HG03378 (cell line): ENCODE measurements at regions not wholly inside any gene's neighbourhood (a gene's known extent, or its start where the extent isn't known, plus 50 kb on each side); places are given as distances from the start of the nearest gene placed in this dataset.
"Not testable (repeated sequence)": the region's sequence is repeated elsewhere in the genome, so short reads cannot be mapped to it uniquely, and the experiment has no call there.

ENCODE experiments used
- ATAC-seq: cut with Tn5 transposase; IDR thresholded peaks from one replicate; pipeline ENCODE4 v1.9.1; 2021; ENCODE audit warnings: mild to moderate bottlenecking, moderate library complexity; ENCODE audit not compliant: unreplicated experiment

DNA sequence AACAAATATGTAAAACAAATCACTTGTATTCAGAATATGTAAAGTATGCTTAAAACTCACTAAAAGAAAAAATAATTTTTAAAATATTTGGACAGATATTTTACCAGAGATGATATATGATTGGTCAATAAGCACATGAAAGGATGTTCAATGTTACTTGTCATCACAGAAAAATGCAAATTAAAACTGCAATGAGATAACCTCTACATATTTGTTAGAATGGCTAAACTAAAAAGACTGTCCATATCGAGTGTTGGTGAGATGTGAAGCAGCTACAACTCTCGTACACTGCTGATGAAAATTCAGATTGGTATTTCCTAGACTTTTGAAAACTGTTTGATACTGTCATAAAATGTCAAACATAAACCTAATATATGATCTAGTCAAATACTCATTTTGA, 685.1 kb downstream of the DTWD2 start:
- no peak for ATAC-seq

DNA sequence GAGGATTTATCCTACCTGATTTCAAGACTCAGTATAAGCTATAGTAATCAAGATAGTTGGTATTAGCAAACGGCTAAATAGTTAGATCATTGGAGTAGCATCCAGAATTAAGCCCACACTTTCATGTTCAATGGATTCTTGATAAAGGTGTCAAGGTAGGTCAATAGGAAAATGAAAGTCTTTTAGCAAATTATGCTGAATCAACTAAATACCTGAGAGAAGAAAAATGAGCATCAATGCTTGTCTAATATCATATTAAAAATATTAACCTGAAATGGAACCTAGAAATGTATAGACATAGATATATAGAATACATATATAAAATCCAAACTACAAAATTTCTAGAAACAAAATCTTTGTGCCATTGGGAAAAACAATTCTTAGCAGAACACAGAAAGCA, 685.6 kb downstream of the DTWD2 start:
- no peak for ATAC-seq

DNA sequence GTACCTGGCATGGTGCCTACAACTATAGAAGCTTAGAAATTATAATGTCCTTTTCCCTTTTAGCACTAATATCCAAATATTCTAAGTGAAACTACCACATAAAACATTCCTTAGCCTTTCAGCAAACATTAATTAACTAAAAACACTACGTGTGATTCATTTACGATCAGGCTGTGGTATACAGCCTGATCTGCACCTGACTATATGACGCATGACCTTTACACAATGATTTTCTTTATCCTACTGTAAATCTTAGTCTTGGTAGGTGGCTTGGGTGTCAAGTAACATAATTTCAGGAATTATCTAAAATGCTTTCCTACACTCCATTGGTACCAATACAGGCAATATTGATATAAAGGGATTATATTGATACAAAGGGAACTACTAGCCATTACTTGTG, 686.7 kb downstream of the DTWD2 start:
- ATAC-seq, result no peak

DNA sequence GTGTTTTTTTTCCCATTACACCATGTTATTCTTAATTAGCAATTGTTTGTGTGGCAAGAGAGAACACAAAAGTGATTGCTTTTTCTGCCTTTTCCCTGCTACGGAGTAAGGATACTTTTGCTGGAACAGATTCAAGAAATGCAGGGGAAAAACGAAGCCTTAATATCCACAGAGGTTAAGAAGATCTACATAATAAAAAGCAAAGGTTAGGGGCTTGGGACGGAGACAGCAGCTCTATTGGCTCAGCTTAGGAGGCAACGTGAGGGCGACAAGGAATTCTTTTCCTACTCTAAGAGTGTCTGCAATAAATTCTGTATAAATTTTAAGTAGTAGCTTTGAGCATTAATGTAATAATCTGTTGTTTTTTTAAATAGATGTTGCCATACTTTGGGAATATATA, 693.3 kb downstream of the DTWD2 start:
- no peak for ATAC-seq

DNA sequence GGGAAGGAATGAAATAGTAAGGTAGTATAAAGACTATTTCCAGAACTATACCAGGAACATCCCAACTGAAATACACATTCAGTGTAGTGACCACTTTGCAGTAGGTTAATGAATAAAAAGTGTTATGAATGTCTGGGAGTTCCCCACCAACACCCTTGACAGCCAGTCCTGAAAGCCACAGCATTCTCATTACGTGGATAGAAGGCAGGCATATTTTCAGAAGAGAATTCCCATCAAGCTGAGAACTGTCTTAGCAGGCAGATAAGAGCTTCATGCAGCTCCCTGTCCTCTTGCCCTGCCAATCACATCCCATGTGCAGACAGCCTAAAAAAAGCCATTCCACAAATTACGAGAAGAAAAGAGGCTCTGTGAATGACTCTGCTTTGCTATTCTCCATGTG, 695.0 kb downstream of the DTWD2 start:
- ATAC-seq, result peak; percentile 55

DNA sequence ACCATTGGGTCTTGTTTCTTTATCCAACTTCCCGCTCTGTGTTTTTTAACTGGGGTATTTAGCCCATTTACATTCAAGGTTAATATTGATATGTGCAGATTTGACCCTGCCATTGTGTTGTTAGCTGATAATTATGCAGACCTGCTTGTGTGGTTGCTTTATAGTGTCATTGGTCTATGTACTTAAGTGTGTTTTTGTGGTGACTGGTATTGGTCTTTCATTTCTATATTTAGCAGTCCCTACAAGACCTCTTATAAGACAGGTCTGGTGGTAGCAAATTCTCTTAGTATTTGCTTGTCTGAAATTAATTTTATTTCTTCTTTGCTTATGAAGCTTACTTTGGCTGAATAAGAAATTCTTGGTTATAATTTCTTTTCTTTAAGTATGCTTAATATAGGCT, 698.1 kb downstream of the DTWD2 start:
- ATAC-seq, result no peak

DNA sequence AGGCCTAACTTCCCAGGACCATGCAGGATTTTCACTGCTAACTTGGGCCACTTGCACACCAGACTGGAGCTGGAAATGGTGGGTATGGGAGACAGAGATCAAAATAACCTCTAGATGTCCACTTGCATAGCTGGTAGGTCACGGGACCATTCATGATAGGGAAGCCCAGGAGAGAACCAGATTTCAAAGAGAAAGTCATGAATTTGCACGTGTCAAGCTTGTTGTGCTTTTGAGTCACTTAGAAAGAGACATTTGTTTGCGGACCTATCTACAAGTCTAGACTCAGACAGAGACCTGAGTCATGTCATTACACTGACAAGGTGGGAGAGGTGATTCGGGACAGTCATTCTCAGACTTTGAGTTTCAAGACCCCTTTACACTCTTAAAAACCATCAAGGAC, 704.1 kb downstream of the DTWD2 start:
- ATAC-seq, result not testable (repeated sequence)

DNA sequence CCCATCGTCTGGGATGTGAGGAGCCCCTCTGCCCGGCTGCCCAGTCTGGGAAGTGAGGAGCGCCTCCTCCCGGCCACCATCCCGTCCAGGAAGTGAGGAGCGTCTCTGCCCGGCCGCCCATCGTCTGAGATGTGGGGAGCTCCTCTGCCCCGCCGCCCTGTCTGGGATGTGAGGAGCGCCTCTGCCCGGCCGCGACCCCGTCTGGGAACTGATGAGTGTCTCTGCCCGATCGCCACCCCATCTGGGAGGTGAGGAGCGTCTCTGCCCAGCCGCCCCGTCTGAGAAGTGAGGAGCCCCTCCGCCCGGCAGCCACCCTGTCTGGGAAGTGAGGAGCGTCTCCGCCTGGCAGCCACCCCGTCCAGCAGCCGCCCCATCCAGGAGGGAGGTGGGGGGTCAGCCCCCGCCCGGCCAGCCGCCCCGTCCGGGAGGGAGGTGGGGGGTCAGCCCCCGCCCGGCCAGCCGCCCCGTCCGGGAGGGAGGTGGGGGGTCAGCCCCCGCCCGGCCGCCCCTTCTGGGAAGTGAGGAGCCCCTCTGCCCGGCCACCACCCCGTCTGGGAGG, 705.8 kb downstream of the DTWD2 start:
- not testable (repeated sequence) for ATAC-seq

DNA sequence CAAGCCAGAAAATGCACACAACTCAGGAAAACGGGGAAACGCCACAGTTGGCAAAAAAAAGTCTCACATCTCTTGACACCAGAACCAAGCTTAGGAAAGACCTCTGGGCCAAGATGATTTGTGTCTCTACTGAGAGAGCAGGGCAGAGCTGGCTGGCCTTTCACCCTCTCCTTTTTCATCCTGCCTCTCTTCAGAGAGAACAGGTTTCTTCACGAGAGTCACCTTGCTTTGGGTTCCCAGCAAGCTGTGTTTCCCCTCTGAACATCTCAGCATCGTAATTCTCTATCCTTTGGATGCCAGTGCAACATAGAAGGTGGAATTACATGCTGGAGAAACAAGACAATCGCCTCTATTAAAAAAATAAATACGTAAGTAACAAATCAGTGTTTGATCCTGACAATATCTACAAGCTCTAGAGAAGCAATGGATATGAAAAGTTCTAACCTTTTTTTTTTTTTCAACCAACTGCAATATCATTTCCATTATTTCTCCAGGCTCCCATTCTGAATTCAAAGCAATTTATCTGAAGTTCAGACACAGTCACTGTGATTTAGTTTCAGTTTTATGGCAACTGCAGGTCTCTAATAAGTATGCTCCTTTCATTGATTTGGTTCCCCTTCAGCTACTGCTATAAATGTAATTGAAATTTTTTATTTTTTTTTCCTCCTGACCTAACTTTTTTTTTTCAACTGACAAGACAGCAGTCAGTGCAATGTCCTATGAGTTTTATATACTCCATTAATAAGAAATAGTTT, 708.6 kb downstream of the DTWD2 start:
- ATAC-seq, result no peak

DNA sequence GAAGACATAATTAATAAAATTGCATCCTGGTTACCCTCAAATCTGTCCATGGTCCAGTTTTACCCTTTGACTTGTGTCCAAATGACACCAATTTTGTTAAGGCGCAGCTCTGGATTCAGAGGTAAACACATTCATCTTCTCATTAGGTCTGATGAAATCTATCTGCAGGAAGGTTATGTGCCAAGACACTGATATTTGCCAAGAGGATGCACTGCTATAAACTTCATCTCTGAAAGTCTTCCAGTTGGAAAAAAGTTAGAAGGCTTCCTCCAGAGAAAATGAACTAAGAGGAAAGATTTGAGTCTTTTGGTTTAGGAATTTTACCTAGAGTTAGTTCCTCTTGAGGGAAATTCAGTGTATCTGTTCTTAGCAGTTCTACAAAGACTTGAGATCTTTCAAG, 717.8 kb downstream of the DTWD2 start:
- ATAC-seq, result no peak

DNA sequence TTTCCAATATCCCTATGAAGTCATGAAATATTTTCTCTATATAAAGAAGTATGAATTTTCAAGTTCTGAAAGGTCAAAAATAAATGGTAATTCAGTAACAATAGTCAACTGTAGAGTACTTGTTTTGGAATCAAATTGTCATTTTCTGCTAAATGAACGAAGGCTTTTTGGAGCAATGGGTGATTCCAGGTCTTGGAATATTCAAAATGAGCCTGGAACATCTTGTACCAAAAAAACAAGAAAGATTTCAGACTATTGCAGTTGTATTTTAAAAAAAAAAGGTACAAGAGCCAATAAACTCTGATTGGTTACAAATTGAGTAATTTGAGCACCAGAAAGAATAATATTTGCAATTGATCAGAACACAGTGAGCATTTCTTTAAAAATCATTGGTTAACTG, 730.1 kb downstream of the DTWD2 start:
- no peak for ATAC-seq

DNA sequence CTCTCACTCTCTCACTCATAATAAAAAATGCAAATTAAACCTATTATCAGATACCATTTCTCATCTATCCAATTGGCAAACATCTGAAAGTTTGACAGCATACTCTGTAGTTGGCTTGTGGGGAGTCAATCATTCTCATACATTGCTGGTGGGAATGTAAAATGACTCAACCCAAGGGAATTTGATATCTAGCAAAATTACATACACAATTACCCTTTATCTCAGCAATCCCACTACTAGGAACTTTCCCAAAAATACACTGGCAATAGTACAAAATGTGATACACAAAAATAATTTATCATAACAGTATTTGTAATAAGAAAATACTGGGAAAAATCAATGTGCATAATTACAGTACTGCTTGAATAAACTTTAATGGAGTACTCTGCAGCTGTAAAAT, 731.3 kb downstream of the DTWD2 start:
- no peak for ATAC-seq

DNA sequence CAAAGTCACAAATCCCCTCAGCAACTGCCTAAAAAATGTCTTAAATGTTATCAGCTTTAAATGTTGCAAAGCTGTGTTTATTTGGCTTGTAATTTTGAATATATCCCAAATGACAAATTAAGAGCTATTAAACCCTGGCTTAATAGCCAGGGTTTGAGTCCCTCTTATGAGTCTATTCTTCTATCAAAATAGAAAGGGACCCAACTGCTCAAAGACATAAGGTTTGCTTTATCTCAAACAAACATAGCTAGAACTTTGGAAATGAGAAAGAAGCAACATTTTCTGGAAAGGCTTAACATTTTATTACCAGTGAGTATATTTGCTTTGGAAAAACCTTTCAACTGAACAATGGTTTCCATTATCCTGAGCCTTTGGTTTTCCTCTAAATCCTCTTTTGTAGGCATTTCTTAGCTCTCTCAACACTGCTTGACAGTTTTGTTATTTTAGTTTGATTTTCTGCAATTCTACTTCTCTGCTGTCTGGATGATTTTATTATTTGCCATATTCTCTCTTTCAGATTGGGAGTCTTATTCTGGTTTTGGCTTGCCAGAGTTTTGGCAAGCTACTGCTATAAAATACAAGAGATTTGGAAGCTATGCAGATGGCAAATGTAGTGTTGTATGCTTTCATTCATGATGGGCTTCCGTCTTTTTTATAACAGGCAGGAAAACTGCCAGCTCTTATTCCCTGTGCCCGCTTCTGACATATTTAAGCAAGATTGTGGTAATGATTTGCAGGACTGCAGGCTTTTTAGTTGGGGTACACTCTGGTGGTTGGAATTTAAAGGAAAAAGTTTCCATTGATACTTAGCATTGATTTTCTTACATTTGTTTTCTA, 734.9 kb downstream of the DTWD2 start:
- ATAC-seq, result no peak

DNA sequence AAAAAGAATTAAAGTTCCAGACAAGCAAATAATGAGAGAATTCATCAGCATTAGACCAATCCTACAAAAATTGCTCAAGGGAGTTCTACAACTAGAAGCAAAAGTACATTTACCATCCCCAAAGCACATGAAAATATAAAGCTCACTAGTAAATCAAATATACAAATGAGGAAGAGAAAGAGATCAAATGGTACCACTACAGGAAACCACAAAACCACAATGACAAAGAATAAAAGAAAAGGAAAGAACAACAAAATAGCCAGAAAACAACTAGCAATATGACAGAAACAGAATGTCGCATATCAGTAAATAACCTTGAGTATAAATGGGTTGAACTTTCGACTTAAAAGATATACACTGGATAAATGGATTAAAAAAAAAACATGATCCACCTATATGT, 739.0 kb downstream of the DTWD2 start:
- peak; percentile 97 for ATAC-seq

DNA sequence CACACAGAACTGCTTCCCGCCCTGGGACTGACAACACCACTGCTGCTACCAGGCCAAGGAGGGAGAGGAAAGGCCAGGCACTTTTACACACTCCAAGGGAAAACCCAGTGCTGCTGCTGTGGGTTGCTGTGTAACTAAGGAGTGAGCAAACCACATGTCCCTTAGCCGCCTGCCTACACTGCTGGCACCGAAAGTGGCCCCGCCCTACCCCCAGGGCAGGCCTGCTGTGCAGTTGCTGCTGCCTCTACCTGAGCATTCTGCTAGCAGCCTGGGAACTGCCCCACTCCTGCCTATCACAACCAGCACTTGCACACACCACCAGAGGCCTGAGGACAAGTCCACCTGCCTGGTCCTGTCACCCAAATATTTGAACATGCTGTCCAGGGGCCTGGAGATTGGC, 740.9 kb downstream of the DTWD2 start:
- ATAC-seq, result no peak

DNA sequence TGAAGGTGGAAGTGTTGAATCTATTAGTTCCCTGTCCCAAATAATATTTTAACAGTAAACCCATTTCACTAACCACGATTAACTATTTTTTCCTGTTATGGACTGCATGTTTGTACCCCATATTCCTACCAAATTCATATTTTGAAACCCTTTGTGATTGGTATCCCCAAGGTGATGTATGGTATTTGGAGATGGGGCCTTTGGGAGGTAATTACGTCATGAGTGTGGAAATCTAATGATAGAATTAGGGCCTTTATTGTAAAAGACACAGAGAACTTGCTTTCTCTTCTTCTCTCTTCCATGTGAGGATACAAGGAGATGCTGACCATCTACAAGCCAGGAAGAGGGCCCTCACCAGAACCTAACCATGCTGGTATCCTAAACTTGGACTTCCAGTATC, 744.7 kb downstream of the DTWD2 start:
- no peak for ATAC-seq

DNA sequence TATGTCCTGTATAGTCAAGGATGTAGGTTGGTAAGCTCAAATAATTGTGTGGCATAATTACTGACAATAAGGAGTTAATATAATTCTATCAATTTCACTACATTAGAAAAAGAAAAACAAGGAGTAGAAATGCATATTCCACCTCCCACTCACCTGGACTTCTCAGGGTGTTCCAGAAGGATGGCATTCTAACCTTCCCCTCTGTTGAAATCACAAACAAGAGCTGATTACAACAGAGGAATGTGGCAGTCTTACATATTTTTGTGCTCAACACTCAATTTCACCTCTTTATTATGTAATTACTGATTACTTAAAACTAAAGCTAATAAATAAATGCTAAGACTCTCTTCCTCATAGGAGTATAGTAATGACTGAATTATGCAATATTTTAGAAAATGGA, 745.3 kb downstream of the DTWD2 start:
- ATAC-seq, result no peak

DNA sequence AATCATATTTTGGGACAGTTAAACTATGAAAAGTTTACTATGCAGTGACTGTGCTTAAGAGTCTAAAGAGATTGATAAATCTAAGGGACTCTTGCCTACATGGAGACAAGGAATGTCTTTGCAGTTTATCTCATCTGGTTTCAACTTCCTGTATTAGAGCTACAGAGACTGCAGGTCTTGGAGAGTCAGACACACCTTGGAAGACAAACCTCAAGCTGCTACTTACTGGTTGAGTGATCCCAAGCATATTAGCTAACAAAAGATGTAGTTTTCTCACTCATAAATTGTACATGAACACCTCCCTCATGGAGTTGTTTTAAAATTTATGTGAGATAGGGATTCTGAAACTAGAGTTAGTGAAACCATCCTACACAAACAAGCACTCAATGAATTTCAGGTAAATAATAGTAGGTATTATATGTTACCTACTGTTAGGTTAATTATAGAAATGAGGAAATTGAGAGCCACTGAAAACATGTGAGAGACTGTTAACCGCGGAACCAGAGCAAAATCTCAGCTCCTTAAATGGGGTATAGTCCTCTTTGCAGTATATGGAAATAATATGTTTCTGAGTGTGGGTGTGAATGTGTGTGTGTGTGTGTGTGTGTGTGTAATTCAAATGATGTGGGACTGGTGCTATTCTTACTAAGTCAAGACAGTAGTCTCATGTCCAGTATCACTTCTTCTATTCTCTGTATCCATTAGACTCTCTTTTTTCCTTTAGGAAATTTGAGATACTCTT, 752.1 kb downstream of the DTWD2 start:
- peak; percentile 82 for ATAC-seq

DNA sequence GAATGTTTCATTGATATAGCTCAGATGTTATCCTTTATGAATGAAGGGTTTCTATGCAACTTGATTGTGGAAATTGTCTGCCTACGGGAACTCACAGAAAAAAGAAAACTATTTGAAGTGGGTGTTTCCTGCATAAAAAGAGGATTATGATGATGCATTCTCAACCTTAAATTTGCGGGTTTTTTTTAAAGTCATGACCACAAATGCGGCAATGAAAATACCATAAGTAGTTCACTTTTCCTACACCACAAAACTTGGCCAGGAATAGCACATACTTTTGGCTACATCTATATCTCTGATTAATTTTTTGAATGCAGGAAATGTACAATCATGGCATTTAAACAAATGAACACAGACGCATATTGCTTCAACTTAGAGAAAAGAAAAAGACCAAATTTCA, 754.7 kb downstream of the DTWD2 start:
- no peak for ATAC-seq

DNA sequence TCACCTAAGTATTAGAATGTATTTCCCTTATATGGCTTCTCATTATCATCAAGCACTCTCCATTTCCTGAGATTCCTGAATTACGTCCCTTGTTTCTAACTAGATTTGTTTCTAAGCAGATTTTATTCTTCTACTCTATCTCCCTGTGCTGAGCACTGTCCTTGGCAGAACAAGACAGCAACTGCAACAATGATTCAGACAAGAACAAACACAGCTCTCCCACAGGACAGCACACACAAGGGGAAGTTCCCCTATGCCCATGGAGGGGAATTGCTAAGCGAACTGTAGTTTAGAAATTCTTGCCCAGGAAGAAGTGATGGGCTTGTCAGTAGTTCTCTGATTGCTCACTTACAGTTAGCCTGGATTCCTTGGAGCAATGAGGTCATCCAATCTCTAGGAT, 759.9 kb downstream of the DTWD2 start:
- ATAC-seq, result no peak

DNA sequence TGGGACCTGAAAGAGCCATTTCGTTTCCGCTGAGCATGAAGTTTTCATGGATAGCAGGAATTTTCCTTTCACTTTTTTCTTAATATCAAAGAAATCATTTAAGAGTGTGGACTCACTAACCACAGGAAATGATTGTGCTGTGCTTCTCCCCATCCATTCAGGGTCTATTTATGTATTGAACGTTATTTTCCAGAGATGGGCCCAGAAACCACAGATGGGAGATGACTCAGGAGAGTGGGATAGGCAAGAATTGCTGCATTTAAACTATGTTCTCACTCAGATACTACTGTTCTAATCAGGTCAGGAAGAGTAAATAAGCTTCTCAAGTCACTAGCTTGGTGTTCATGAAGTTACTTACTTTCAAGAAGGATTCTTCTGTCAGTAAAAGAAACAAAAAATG, 763.8 kb downstream of the DTWD2 start:
- no peak for ATAC-seq
